Ectodermal cell (in vitro differentiated cells): ENCODE measurements at regions not wholly inside any gene's neighbourhood (a gene's known extent, or its start where the extent isn't known, plus 50 kb on each side); places are given as distances from the start of the nearest gene placed in this dataset.

Experiments used
- H3K27ac ChIP-seq: 2 replicates; pipeline ENCODE4 v1.7.0; 2013; ENCODE audit warnings: mild to moderate bottlenecking, low read depth, low read length; ENCODE audit not compliant: insufficient read depth, poor library complexity, severe bottlenecking
- H3K27me3 ChIP-seq: 2 replicates; pipeline ENCODE4 v1.7.0; 2013; ENCODE audit warnings: mild to moderate bottlenecking, low read length; ENCODE audit not compliant: insufficient read depth, control insufficient read depth, poor library complexity, severe bottlenecking
- H3K36me3 ChIP-seq: one replicate; pipeline ENCODE4 v1.7.0; 2013; ENCODE audit warnings: low read length; ENCODE audit not compliant: control insufficient read depth, insufficient read depth
- H3K4me1 ChIP-seq: one replicate; pipeline ENCODE4 v1.7.0; 2013; ENCODE audit warnings: low read length; ENCODE audit not compliant: control insufficient read depth, insufficient read depth
- H3K4me3 ChIP-seq: 2 replicates; pipeline ENCODE4 v1.7.0; 2013; ENCODE audit warnings: low read depth, low read length, control low read depth; ENCODE audit not compliant: insufficient read depth
- H3K9me3 ChIP-seq: 2 replicates; pipeline ENCODE4 v1.7.0; 2013; ENCODE audit warnings: mild to moderate bottlenecking, low read length, moderate library complexity; ENCODE audit not compliant: control insufficient read depth
- WGBS, 2 experiments: methylation state at CpG; one replicate each; pipeline ENCODE4 v1.1.7; 2013; ENCODE audit warnings: missing lambda C conversion rate in 2 of 2; 5-methylcytosine and 5-hydroxymethylcytosine counted together

DNA sequence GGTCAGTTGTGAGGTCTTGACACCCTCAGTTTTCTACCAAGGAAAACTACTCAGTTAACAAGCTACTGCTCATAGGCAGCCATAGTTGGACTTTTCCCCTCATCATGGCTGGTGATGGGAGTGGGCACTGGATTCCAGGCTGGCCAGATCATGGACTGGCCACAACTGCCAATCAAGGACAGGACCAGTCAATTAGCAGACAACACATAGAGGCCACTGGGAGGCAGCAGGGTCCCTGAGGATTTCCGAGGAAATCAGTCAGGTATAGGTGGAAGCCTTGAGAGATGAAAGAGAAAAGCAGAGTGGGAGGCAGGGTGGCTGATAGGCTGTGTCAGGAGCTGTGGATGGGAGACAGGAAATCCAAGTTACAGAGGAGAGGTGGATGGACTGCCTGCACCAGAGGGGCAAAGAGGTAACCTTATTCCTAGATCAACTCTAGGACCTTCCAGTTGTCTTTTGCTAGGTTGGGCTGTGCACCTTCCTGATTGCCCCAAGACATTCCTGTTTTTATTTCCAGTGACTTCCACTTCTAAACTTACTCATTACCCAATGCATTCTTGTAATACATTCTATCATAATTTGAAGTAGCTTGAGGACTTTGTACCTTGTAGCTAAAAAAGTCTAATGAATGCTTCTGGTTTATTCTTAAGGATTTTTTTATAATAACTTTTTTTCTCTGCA lies 361.8 kb downstream of the KCNRG start:
- H3K4me3 ChIP-seq: no peak overlapping the region
- WGBS, 2 experiments: 41 to 55% methylated on average over 1 of the region's 1 CpG
- peaks cover 4% of the 10 kb centered on the region for H3K9me3 ChIP-seq
- H3K27me3 ChIP-seq: no peaks in the 10 kb centered on the region
- H3K4me1 ChIP-seq: peaks cover 4% of the 10 kb centered on the region
- H3K27ac ChIP-seq: no peak overlapping the region
- H3K36me3 ChIP-seq: no peaks in the 10 kb centered on the region

DNA sequence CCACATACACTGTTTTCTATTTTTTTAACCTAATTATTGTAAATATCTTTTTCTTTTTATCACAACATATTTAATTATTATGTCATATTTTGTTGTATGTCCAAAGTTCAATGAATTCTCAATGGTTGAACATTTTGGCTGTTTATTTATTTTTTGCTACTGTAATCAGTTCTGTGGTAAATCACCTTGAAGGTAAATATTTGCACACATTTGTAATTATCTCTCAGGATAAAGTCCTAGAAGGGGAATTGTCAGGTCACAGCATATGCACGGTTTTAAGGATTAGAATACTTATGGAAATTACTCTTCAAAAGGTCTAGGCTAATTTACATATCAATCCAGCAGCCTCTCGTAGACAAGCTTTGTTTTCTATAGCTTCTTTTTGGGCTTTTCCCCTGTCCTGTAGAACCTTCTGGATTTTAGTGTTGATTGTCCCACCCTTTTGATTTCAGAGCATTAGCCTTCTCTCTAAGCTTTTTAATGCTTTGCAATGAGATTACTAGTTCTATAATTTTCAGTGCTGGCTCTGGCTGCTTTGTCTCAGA lies 362.6 kb downstream of the KCNRG start:
- WGBS, 2 experiments: 12 to 13% methylated on average over 1 to 2 of the region's 2 CpGs
- H3K4me1 ChIP-seq: peaks cover 4% of the 10 kb centered on the region
- no peak overlapping the region for H3K4me3 ChIP-seq
- no peak overlapping the region for H3K27ac ChIP-seq
- H3K36me3 ChIP-seq: no peaks in the 10 kb centered on the region
- H3K27me3 ChIP-seq: no peaks in the 10 kb centered on the region
- peaks cover 4% of the 10 kb centered on the region for H3K9me3 ChIP-seq

DNA sequence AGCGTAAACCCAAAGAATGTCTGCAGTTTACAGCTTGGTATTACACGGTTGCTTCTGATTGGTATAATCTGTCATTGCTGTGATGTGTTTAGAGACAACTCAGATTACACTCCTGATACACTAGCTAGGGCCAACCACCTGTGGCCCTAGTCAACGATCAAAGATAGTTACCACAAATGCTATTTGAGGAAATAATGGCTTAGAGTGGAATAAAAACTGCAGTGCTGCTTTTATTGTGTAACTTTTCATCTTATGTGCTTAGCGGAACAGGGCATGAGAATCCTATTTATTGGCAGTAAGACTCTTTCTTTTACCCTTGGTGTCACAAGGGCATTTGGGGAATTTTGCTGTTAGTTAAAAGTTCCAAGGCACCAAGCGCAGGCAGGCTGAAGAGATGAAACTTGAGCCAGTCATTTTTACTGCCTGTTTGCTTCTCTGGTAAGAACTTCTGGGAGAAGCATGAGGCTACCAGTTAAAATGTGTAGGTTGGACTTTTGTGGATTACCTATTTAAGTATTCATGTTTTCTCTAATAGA lies 363.3 kb downstream of the KCNRG start:
- H3K9me3 ChIP-seq: peaks cover 4% of the 10 kb centered on the region
- H3K4me1 ChIP-seq: peaks cover 4% of the 10 kb centered on the region
- H3K27me3 ChIP-seq: no peaks in the 10 kb centered on the region
- no peak overlapping the region for H3K4me3 ChIP-seq
- H3K36me3 ChIP-seq: no peaks in the 10 kb centered on the region
- WGBS, 2 experiments: 86 to 92% methylated on average over 5 of the region's 5 CpGs
- no peak overlapping the region for H3K27ac ChIP-seq

DNA sequence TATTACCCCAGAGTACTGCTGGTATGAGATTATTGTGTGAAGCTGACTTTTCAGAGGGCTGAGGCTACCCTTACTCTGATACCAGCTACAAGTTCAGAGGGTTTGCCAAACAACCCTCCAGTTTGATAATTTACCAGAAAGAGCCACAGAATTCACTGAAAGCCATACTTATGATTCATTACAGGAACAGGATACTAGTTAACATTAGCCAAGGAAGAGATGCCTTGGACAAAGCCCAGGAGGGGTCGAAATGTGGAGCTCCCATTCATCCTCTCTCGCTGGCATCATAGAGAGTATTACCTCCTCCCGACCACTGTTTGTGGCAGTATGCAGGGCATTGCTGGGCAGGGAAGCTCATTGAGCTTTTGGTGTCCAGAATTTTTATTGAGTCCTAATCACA lies 364.3 kb downstream of the KCNRG start:
- WGBS, 2 experiments: 92 to 99% methylated on average over 3 of the region's 3 CpGs
- H3K4me3 ChIP-seq: no peak overlapping the region
- H3K36me3 ChIP-seq: no peaks in the 10 kb centered on the region
- H3K9me3 ChIP-seq: peaks cover 4% of the 10 kb centered on the region
- no peak overlapping the region for H3K27ac ChIP-seq
- H3K27me3 ChIP-seq: no peaks in the 10 kb centered on the region
- H3K4me1 ChIP-seq: peaks cover 4% of the 10 kb centered on the region

DNA sequence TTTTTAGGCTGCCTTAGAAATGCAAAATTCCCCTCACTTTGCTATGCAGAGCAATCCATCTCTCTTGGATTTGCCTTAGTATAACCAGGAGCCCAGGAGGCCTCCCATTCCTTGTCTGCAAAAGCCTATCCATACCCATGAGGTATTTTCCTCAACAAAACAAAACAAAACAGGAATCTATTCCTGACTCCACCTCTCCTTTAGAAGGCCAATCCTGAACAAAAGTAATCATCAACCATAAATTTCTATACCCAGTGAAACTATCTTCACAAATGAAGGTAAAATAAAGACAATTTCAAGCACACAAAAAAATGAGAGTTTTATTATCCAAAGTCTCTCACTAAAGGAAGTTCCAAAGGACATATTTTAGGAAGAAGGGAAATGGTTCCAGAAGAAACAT lies 365.7 kb downstream of the KCNRG start:
- Histone ChIP-seq H3K27me3 (no peaks in the 10 kb centered on the region), H3K36me3 (no peaks in the 10 kb centered on the region), H3K27ac (no peak overlapping the region), H3K9me3 (peaks cover 4% of the 10 kb centered on the region), H3K4me1 (peaks cover 7% of the 10 kb centered on the region), H3K4me3 (no peak overlapping the region)

DNA sequence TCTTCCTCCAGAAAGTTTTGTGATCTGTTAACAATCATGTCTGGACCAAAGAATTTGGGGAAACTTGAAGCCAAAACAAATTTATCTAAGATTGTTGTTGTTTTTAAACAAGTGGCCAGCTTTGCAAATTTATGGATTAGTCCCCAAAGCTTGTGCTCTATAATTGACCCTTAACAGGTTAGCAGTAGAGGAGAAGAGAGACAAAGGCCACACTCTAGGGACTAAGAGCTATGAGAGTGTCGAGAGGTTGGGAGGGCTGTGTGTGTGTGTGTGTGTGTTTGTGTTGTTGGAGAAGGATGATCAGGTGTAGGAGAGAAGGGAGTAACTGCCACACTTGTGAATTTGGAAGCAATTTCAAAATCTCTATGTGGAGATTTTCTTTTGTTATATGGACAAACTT lies 367.3 kb downstream of the KCNRG start:
- Histone ChIP-seq H3K27ac (no peak overlapping the region), H3K4me3 (no peak overlapping the region), H3K27me3 (no peaks in the 10 kb centered on the region), H3K36me3 (no peaks in the 10 kb centered on the region), H3K4me1 (peaks cover 23% of the 10 kb centered on the region), H3K9me3 (peaks cover 4% of the 10 kb centered on the region)
- 94 to 98% methylated on average over 1 of the region's 1 CpG for WGBS, 2 experiments

DNA sequence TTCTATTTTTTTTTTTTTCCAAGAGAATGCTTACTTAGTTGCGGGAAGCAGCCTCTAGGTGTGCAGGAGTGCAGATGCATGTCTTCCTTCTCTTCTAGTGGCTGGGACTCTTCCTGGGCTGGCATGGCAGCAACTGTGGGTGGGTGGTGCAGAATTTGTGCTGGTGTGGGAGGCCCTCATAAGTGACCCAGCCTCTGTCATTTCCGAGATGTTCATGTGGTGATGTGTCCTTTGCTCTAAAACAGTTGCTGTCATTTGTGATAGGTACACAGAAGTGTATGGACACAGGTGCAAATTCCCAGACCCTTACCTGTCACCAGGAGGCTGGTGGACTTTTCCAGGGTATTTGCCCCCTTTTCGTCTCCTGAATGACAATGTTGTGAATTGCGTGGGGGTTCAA lies 367.7 kb downstream of the KCNRG start:
- H3K4me1 ChIP-seq: peaks cover 23% of the 10 kb centered on the region
- no peak overlapping the region for H3K27ac ChIP-seq
- H3K9me3 ChIP-seq: peaks cover 4% of the 10 kb centered on the region
- no peaks in the 10 kb centered on the region for H3K36me3 ChIP-seq
- 66 to 84% methylated on average over 3 to 4 of the region's 4 CpGs for WGBS, 2 experiments
- no peak overlapping the region for H3K4me3 ChIP-seq
- H3K27me3 ChIP-seq: no peaks in the 10 kb centered on the region

DNA sequence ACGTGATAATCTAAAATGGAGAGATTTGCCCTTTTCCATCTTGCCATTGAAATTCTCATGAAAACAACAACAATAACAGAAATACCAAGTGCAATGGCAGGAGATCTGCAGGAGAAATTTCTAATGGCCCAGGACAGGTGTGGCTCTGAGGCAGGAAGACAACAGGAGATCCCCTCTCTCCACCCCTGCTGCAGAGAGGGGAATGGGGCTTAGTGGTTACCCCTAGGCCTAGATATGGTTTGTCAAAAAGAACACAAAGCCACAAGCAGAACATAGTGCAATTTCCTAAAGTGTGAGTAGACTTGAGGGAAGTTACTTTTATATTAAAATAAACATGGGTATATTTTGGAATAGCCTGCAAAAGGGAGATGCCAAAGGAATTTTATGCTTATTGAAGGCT lies 369.5 kb downstream of the KCNRG start:
- Histone ChIP-seq H3K36me3 (no peaks in the 10 kb centered on the region), H3K4me3 (no peak overlapping the region), H3K4me1 (peaks cover 19% of the 10 kb centered on the region), H3K9me3 (peaks cover 4% of the 10 kb centered on the region), H3K27ac (no peak overlapping the region), H3K27me3 (no peaks in the 10 kb centered on the region)
- 93 to 96% methylated on average over 1 of the region's 1 CpG for WGBS, 2 experiments

DNA sequence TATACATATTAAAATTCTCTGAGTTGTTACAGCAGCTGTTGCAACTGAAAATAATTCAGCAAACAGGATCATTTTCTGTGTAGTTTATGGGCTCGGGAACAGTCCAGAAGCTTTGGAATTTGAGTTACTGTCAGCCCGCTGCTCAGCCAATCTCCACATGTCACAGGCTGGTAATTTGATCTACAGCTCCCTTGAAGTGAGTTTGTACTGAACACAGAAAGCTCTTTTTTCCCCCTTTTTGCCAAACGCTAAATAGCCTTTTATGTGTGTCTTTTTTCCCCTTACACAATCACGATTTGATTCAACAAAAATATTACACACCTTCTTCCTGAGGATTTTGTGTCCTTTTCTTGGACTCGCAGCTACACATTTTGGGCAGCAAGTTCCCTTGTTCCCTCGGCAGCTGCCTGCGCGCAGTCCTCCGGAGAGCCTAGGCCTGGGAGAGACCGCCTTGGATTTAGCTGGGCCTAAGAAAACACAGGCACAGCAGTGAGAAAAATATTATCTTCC lies 371.4 kb downstream of the KCNRG start:
- Histone ChIP-seq H3K4me3 (no peak overlapping the region), H3K27me3 (no peaks in the 10 kb centered on the region), H3K27ac (peak overlapping the region; percentile 91), H3K9me3 (no peaks in the 10 kb centered on the region), H3K4me1 (peaks cover 19% of the 10 kb centered on the region), H3K36me3 (no peaks in the 10 kb centered on the region)
- WGBS, 2 experiments: 45 to 49% methylated on average over 10 of the region's 10 CpGs

DNA sequence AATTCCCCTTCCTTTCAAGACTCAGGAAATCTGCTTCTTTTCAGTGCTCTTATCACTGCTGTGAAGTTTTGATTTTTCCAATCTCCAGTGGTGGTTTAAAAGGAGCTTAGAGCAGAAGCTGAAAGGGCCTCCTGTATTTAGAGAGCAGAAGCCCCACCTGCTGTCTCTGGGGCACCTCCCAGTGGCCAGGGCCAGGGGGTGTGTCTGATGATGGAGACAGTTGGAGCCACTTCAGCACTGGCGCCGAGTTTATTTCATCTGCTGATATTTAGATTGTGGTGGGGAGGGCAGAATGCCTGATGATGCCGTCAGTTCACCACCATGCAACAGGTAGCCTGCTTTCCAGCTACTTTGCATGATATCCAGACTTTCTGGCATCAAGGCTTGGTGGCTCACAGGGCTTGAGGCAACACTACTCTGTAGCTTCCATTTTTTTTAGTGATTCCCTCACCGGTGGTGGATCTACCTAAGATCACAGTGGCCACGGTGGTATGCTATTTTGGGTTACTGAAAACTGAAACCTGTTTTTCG lies 371.9 kb downstream of the KCNRG start:
- Histone ChIP-seq H3K4me1 (peaks cover 19% of the 10 kb centered on the region), H3K9me3 (no peaks in the 10 kb centered on the region), H3K36me3 (no peaks in the 10 kb centered on the region), H3K4me3 (no peak overlapping the region), H3K27me3 (no peaks in the 10 kb centered on the region), H3K27ac (peak overlapping the region; percentile 91)
- 84 to 85% methylated on average over 6 of the region's 6 CpGs for WGBS, 2 experiments
